ENCODE measurements at regions not wholly inside any gene's neighbourhood (a gene's known extent, or its start where the extent isn't known, plus 50 kb on each side); places are given as distances from the start of the nearest gene placed in this dataset.
A peak's percentile ranks its signal among the peaks of the same experiment; 100 is the strongest.

GRCh38 chr12:107955966-107956643 is 173.0 kb upstream of the WSCD2 start:
- Mint-ChIP-seq H3K9me3 (no peaks in the 10 kb centered on the region), H3K27me3 (ENCODE audit: insufficient read depth) (peaks cover 52% of the 10 kb centered on the region), H3K4me1 (no peaks in the 10 kb centered on the region), H3K27ac (no peak overlapping the region), H3K4me3 (no peak overlapping the region), H3K36me3 (ENCODE audit: low read depth) (no peaks in the 10 kb centered on the region)
- Histone ChIP-seq H3K9me3 (ENCODE audit: control insufficient read depth, low read length) (no peaks in the 10 kb centered on the region), H3K4me1 (ENCODE audit: control insufficient read depth, insufficient read depth, low read length) (no peaks in the 10 kb centered on the region), H3K9ac (ENCODE audit: extremely low read depth, low read length, poor library complexity, severe bottlenecking) (no peak overlapping the region), H3K4me3 (ENCODE audit: low read length) (no peak overlapping the region), H3K27me3 (ENCODE audit: control insufficient read depth, insufficient read depth, low read length, poor library complexity, severe bottlenecking) (peaks cover 62% of the 10 kb centered on the region), H3K27ac (ENCODE audit: low read depth, low read length) (no peak overlapping the region), H3K36me3 (ENCODE audit: control insufficient read depth, insufficient read depth, low read length) (no peaks in the 10 kb centered on the region)
- WGBS, 2 experiments (ENCODE audit: insufficient coverage in 1 of 2, insufficient read length in 1 of 2), result 72 to 76% methylated on average over 3 to 6 of the region's 6 CpGs
- peak; percentile 66 for DNase-seq
- TF ChIP-seq CTCF (conservative IDR thresholded peaks at IDR 0.05), result no peak

GRCh38 chr12:107957459-107957858 is 171.6 kb upstream of the WSCD2 start:
- Histone ChIP-seq H3K27me3 (ENCODE audit: control insufficient read depth, insufficient read depth, low read length, poor library complexity, severe bottlenecking) (peaks cover 62% of the 10 kb centered on the region), H3K36me3 (ENCODE audit: control insufficient read depth, insufficient read depth, low read length) (no peaks in the 10 kb centered on the region), H3K4me1 (ENCODE audit: control insufficient read depth, insufficient read depth, low read length) (no peaks in the 10 kb centered on the region), H3K4me3 (ENCODE audit: low read length) (no peak overlapping the region), H3K27ac (ENCODE audit: low read depth, low read length) (no peak overlapping the region), H3K9ac (ENCODE audit: extremely low read depth, low read length, poor library complexity, severe bottlenecking) (no peak overlapping the region), H3K9me3 (ENCODE audit: control insufficient read depth, low read length) (no peaks in the 10 kb centered on the region)
- H3K4me1 Mint-ChIP-seq, result no peaks in the 10 kb centered on the region
- TF ChIP-seq CTCF (conservative IDR thresholded peaks at IDR 0.05), result no peak
- H3K4me3 Mint-ChIP-seq, result no peak overlapping the region
- H3K27ac Mint-ChIP-seq, result no peak overlapping the region
- no peak for DNase-seq
- H3K27me3 Mint-ChIP-seq (ENCODE audit: insufficient read depth), result peaks cover 47% of the 10 kb centered on the region
- H3K36me3 Mint-ChIP-seq (ENCODE audit: low read depth), result no peaks in the 10 kb centered on the region
- H3K9me3 Mint-ChIP-seq, result no peaks in the 10 kb centered on the region

- no peak overlapping the region for H3K9ac ChIP-seq (ENCODE audit: extremely low read depth, low read length, poor library complexity, severe bottlenecking)
- peaks cover 43% of the 10 kb centered on the region for H3K27me3 ChIP-seq (ENCODE audit: control insufficient read depth, insufficient read depth, low read length, poor library complexity, severe bottlenecking)
- DNase-seq, result no peak
- no peak for TF ChIP-seq CTCF (conservative IDR thresholded peaks at IDR 0.05)
- H3K9me3 ChIP-seq (ENCODE audit: control insufficient read depth, low read length), result peaks cover 5% of the 10 kb centered on the region
- H3K36me3 Mint-ChIP-seq (ENCODE audit: low read depth), result no peaks in the 10 kb centered on the region
- no peak overlapping the region for H3K4me3 ChIP-seq (ENCODE audit: low read length)
- H3K4me1 ChIP-seq (ENCODE audit: control insufficient read depth, insufficient read depth, low read length), result no peaks in the 10 kb centered on the region
- H3K4me3 Mint-ChIP-seq, result no peak overlapping the region
- H3K9me3 Mint-ChIP-seq, result no peaks in the 10 kb centered on the region
- WGBS, 2 experiments (ENCODE audit: insufficient coverage in 1 of 2, insufficient read length in 1 of 2), result 67 to 84% methylated on average over 2 to 6 of the region's 6 CpGs
- H3K27ac ChIP-seq (ENCODE audit: low read depth, low read length), result no peak overlapping the region
- peaks cover 30% of the 10 kb centered on the region for H3K27me3 Mint-ChIP-seq (ENCODE audit: insufficient read depth)
- no peaks in the 10 kb centered on the region for H3K4me1 Mint-ChIP-seq
- no peak overlapping the region for H3K27ac Mint-ChIP-seq
- no peaks in the 10 kb centered on the region for H3K36me3 ChIP-seq (ENCODE audit: control insufficient read depth, insufficient read depth, low read length)
Observed at GRCh38 chr12:107963635-107964034, 165.5 kb upstream of the WSCD2 start.
